HG02938 (cell line): ENCODE measurements at regions not wholly inside any gene's neighbourhood (a gene's known extent, or its start where the extent isn't known, plus 50 kb on each side); places are given as distances from the start of the nearest gene placed in this dataset.
"Not testable (repeated sequence)": the region's sequence is repeated elsewhere in the genome, so short reads cannot be mapped to it uniquely, and the experiment has no call there.

Source experiments
- ATAC-seq: cut with Tn5 transposase; IDR thresholded peaks from one replicate; pipeline ENCODE4 v1.9.1; 2021; ENCODE audit warnings: mild to moderate bottlenecking, moderate library complexity; ENCODE audit not compliant: unreplicated experiment

- ATAC-seq = not testable (repeated sequence)
Measured at GRCh38 chr2:237005341-237005740, 80.3 kb upstream of the COPS8 start.

- no peak for ATAC-seq
Measured at GRCh38 chr2:237011206-237011795, 74.4 kb upstream of the COPS8 start.

- no peak for ATAC-seq
Measured at GRCh38 chr2:237012004-237012403, 73.7 kb upstream of the COPS8 start.

- no peak for ATAC-seq
Measured at GRCh38 chr2:237012577-237013267, 73.0 kb upstream of the COPS8 start.

GRCh38 chr2:237016121-237016915, 69.4 kb upstream of the COPS8 start:
- ATAC-seq = no peak

- ATAC-seq = no peak
Measured at GRCh38 chr2:237020090-237020489, 65.6 kb upstream of the COPS8 start.

GRCh38 chr2:237022533-237022932, 63.2 kb upstream of the COPS8 start:
- ATAC-seq = no peak

- ATAC-seq = no peak
Measured at GRCh38 chr2:237024255-237024654, 61.4 kb upstream of the COPS8 start.

- no peak for ATAC-seq
Measured at GRCh38 chr2:237025090-237025865, 60.4 kb upstream of the COPS8 start.

- ATAC-seq = no peak
Measured at GRCh38 chr2:237026981-237027711, 58.5 kb upstream of the COPS8 start.

- no peak for ATAC-seq
Measured at GRCh38 chr2:237027712-237028029, 58.0 kb upstream of the COPS8 start.

- ATAC-seq = no peak
Measured at GRCh38 chr2:237030382-237030781, 55.3 kb upstream of the COPS8 start.

GRCh38 chr2:237033536-237034060, 52.1 kb upstream of the COPS8 start:
- no peak for ATAC-seq

GRCh38 chr2:237035781-237036475, 49.8 kb upstream of the COPS8 start:
- ATAC-seq = no peak
